ENCODE measurements at regions not wholly inside any gene's neighbourhood (a gene's known extent, or its start where the extent isn't known, plus 50 kb on each side); places are given as distances from the start of the nearest gene placed in this dataset.

- no peak overlapping the region for H3K27ac Mint-ChIP-seq
- TF ChIP-seq CTCF (IDR thresholded peaks at IDR 0.05): no peak
- WGBS (ENCODE audit: insufficient coverage): 40% methylated on average over 1 of the region's 5 CpGs
These were observed 392.4 kb upstream of the HS3ST5 start for GRCh38 chr6:114735025-114735735.

GRCh38 chr6:114733596-114733995, 390.8 kb upstream of the HS3ST5 start:
- Histone ChIP-seq H4K20me1 (ENCODE audit: insufficient read depth, low read length) (no peaks in the 10 kb centered on the region), H2AFZ (ENCODE audit: insufficient read depth, low read depth, low read length, poor library complexity, severe bottlenecking) (no peak overlapping the region), H3K9me3 (replicated peaks in 1 of 2; ENCODE audit: control insufficient read depth in 1 of 2, insufficient read depth in 1 of 2, low read length in 2 of 2) (no peaks in the 10 kb centered on the region), H3K27me3 (ENCODE audit: control insufficient read depth in 2 of 2, insufficient read depth in 2 of 2, low read length in 2 of 2) (no peaks in the 10 kb centered on the region), H3K27ac (ENCODE audit: low read depth in 1 of 2, low read length in 2 of 2) (no peak overlapping the region), H3K9ac (ENCODE audit: insufficient read depth, low read length, poor library complexity, severe bottlenecking) (no peak overlapping the region), H3K4me2 (replicated peaks; ENCODE audit: extremely low read depth, low read length, poor library complexity, severe bottlenecking) (no peak overlapping the region), H3K79me2 (ENCODE audit: insufficient read depth, low read length) (no peaks in the 10 kb centered on the region), H3K4me1 (ENCODE audit: control insufficient read depth in 1 of 2, insufficient read depth in 2 of 2, low read length in 2 of 2) (no peaks in the 10 kb centered on the region), H3K4me3 (replicated peaks in 1 of 3; ENCODE audit: low read depth in 2 of 3, low read length in 3 of 3) (no peak overlapping the region), H3K36me3 (replicated peaks in 1 of 2; ENCODE audit: control insufficient read depth in 1 of 2, insufficient read depth in 2 of 2, low read length in 2 of 2) (no peaks in the 10 kb centered on the region)
- Mint-ChIP-seq H3K27me3 (ENCODE audit: low read depth in 3 of 3) (peaks cover 0 to 1% (median 0%) of the 10 kb centered on the region in 3 donors), H3K4me1 (no peaks in the 10 kb centered on the region), H3K4me3 (no peak overlapping the region), H3K36me3 (no peaks in the 10 kb centered on the region), H3K27ac (no peak overlapping the region), H3K9me3 (peaks cover 0 to 5% (median 0%) of the 10 kb centered on the region in 7 donors)
- no CpG with 5 or more reads among the region's 1 CpG for WGBS (ENCODE audit: insufficient coverage)
- no peak for TF ChIP-seq CTCF (IDR thresholded peaks at IDR 0.05)
- no peak for DNase-seq
- intact Hi-C loops (cut with micrococcal nuclease): no loop called here

More at GRCh38 chr6:114735025-114735735, 392.4 kb upstream of the HS3ST5 start:
- Histone ChIP-seq H3K4me1 (ENCODE audit: control insufficient read depth in 1 of 2, insufficient read depth in 2 of 2, low read length in 2 of 2) (no peaks in the 10 kb centered on the region), H3K4me3 (replicated peaks in 1 of 3; ENCODE audit: low read depth in 2 of 3, low read length in 3 of 3) (no peak overlapping the region), H3K9ac (ENCODE audit: insufficient read depth, low read length, poor library complexity, severe bottlenecking) (no peak overlapping the region), H3K27me3 (ENCODE audit: control insufficient read depth in 2 of 2, insufficient read depth in 2 of 2, low read length in 2 of 2) (no peaks in the 10 kb centered on the region), H3K4me2 (replicated peaks; ENCODE audit: extremely low read depth, low read length, poor library complexity, severe bottlenecking) (no peak overlapping the region), H3K27ac (ENCODE audit: low read depth in 1 of 2, low read length in 2 of 2) (no peak overlapping the region), H3K9me3 (replicated peaks in 1 of 2; ENCODE audit: control insufficient read depth in 1 of 2, insufficient read depth in 1 of 2, low read length in 2 of 2) (no peaks in the 10 kb centered on the region), H3K36me3 (replicated peaks in 1 of 2; ENCODE audit: control insufficient read depth in 1 of 2, insufficient read depth in 2 of 2, low read length in 2 of 2) (no peaks in the 10 kb centered on the region), H2AFZ (ENCODE audit: insufficient read depth, low read depth, low read length, poor library complexity, severe bottlenecking) (no peak overlapping the region), H4K20me1 (ENCODE audit: insufficient read depth, low read length) (no peaks in the 10 kb centered on the region), H3K79me2 (ENCODE audit: insufficient read depth, low read length) (no peaks in the 10 kb centered on the region)
- H3K36me3 Mint-ChIP-seq: no peaks in the 10 kb centered on the region
- H3K4me1 Mint-ChIP-seq: no peaks in the 10 kb centered on the region
- no peak overlapping the region for H3K4me3 Mint-ChIP-seq
- H3K27me3 Mint-ChIP-seq (ENCODE audit: low read depth in 3 of 3): peaks cover 0 to 1% (median 0%) of the 10 kb centered on the region in 3 donors
- DNase-seq: no peak
- peaks cover 0 to 5% (median 0%) of the 10 kb centered on the region in 7 donors for H3K9me3 Mint-ChIP-seq
- intact Hi-C loops (cut with micrococcal nuclease): no loop called here
